ENCODE measurements at regions not wholly inside any gene's neighbourhood (a gene's known extent, or its start where the extent isn't known, plus 50 kb on each side); places are given as distances from the start of the nearest gene placed in this dataset.

- Mint-ChIP-seq H3K27ac (no peak overlapping the region), H3K36me3 (ENCODE audit: low read depth) (no peaks in the 10 kb centered on the region), H3K9me3 (no peaks in the 10 kb centered on the region), H3K4me3 (no peak overlapping the region), H3K27me3 (ENCODE audit: insufficient read depth, low read depth, poor library complexity) (peaks cover 2% of the 10 kb centered on the region), H3K4me1 (no peaks in the 10 kb centered on the region; the same call in 2 of the 3 replicates)
- no peak for TF ChIP-seq ETS1 (IDR thresholded peaks at IDR 0.05)
- TF ChIP-seq JUNB (IDR thresholded peaks at IDR 0.05; ENCODE audit: unreplicated experiment): no peak
- no peak for TF ChIP-seq POLR2AphosphoS5 (IDR thresholded peaks at IDR 0.05; ENCODE audit: low read depth)
- no peak for TF ChIP-seq CTCF (conservative IDR thresholded peaks at IDR 0.05; ENCODE audit: low read depth in 2 of 2)
- TF ChIP-seq ZNF114 (CRISPR knock-in tag; IDR thresholded peaks at IDR 0.05): no peak
- Histone ChIP-seq H2AFZ (no peak overlapping the region), H4K20me1 (replicated peaks; ENCODE audit: insufficient read depth) (no peaks in the 10 kb centered on the region), H3K27ac (ENCODE audit: low read depth) (no peak overlapping the region), H3K4me2 (no peak overlapping the region), H3K27me3 (ENCODE audit: insufficient read depth) (no peaks in the 10 kb centered on the region), H3F3A (replicated peaks; ENCODE audit: low read depth) (no peaks in the 10 kb centered on the region), H3K79me2 (replicated peaks; ENCODE audit: insufficient read depth) (no peaks in the 10 kb centered on the region), H3K4me3 (no peak overlapping the region), H3K4me1 (ENCODE audit: insufficient read depth) (no peaks in the 10 kb centered on the region), H3K9me2 (ENCODE audit: insufficient read depth) (no peaks in the 10 kb centered on the region), H3K36me3 (ENCODE audit: insufficient read depth) (no peaks in the 10 kb centered on the region)
- ATAC-seq (no peak), DNase-seq (ENCODE audit: low spot score) (no peak)
Observed at GRCh38 chr14:94933486-94933885, 163.6 kb upstream of the GSC start.

- Mint-ChIP-seq H3K27ac (no peak overlapping the region), H3K27me3 (ENCODE audit: insufficient read depth, low read depth, poor library complexity) (peaks cover 2% of the 10 kb centered on the region), H3K4me3 (no peak overlapping the region), H3K36me3 (ENCODE audit: low read depth) (no peaks in the 10 kb centered on the region), H3K4me1 (no peaks in the 10 kb centered on the region; the same call in 2 of the 3 replicates), H3K9me3 (no peaks in the 10 kb centered on the region)
- no peak overlapping the region for H3K4me2 ChIP-seq
- ATAC-seq: no peak
- H3K36me3 ChIP-seq (ENCODE audit: insufficient read depth): no peaks in the 10 kb centered on the region
- H2AFZ ChIP-seq: no peak overlapping the region
- no peaks in the 10 kb centered on the region for H3K9me2 ChIP-seq (ENCODE audit: insufficient read depth)
- no peak overlapping the region for H3K4me3 ChIP-seq
- no peaks in the 10 kb centered on the region for H4K20me1 ChIP-seq (replicated peaks; ENCODE audit: insufficient read depth)
- H3K79me2 ChIP-seq (replicated peaks; ENCODE audit: insufficient read depth): no peaks in the 10 kb centered on the region
- no peak for DNase-seq (ENCODE audit: low spot score)
- no peaks in the 10 kb centered on the region for H3F3A ChIP-seq (replicated peaks; ENCODE audit: low read depth)
- H3K27me3 ChIP-seq (ENCODE audit: insufficient read depth): no peaks in the 10 kb centered on the region
- H3K4me1 ChIP-seq (ENCODE audit: insufficient read depth): no peaks in the 10 kb centered on the region
- no peak overlapping the region for H3K27ac ChIP-seq (ENCODE audit: low read depth)
- TF ChIP-seq NANOG (IDR thresholded peaks at IDR 0.05; ENCODE audit: borderline replicate concordance) (no peak), ZNF331 (CRISPR knock-in tag; IDR thresholded peaks at IDR 0.05; ENCODE audit: low read depth) (no peak), EZH2 (IDR thresholded peaks at IDR 0.05; ENCODE audit: low read depth, unreplicated experiment) (no peak), STAT1 (IDR thresholded peaks at IDR 0.05; ENCODE audit: unreplicated experiment) (no peak), CTCF (conservative IDR thresholded peaks at IDR 0.05; ENCODE audit: low read depth in 2 of 2) (no peak), POLR2AphosphoS5 (IDR thresholded peaks at IDR 0.05; ENCODE audit: low read depth) (no peak), REST (IDR thresholded peaks at IDR 0.05; ENCODE audit: unreplicated experiment) (no peak), ETS1 (IDR thresholded peaks at IDR 0.05) (no peak)
Observed at GRCh38 chr14:94932589-94932988, 162.7 kb upstream of the GSC start.
